Activated CD8-positive, alpha-beta T cell treated with anti-CD3 and anti-CD28 coated beads for 36 hours (primary cell): ENCODE measurements at regions not wholly inside any gene's neighbourhood (a gene's known extent, or its start where the extent isn't known, plus 50 kb on each side); places are given as distances from the start of the nearest gene placed in this dataset.

ENCODE experiments used
- ATAC-seq: fragments of 200-7000 bp; cut with Tn5 transposase; one replicate; pipeline ENCODE4 v1.10.0; 2021; ENCODE audit warnings: mild to moderate bottlenecking, moderate library complexity
- CTCF ChIA-PET: fragments of 350-600 bp; sonication (Branson Sonifier 250); formaldehyde crosslinking; loops from one replicate; lab custom pipeline; 2021; ENCODE audit warnings: antibody characterized with exemption; lab: Charles Lee
- POLR2A ChIA-PET: fragments of 350-600 bp; sonication (Branson Sonifier 250); formaldehyde crosslinking; loops from one replicate; lab custom pipeline; 2021; ENCODE audit warnings: antibody characterized with exemption; lab: Charles Lee
- DNase-seq: peaks from one replicate; pipeline ENCODE4 v3.0.0-alpha.2; 2020
- H3K27ac Mint-ChIP-seq: one replicate; pipeline ENCODE4 v1.8.0; 2021; ENCODE audit warnings: mild to moderate bottlenecking, mixed read lengths
- H3K27me3 Mint-ChIP-seq: one replicate; pipeline ENCODE4 v1.8.0; 2021; ENCODE audit warnings: mixed read lengths
- H3K36me3 Mint-ChIP-seq: one replicate; pipeline ENCODE4 v1.8.0; 2021; ENCODE audit warnings: low read depth, mixed read lengths
- H3K4me1 Mint-ChIP-seq: one replicate; pipeline ENCODE4 v1.8.0; 2021; ENCODE audit warnings: low read depth, mixed read lengths
- H3K4me3 Mint-ChIP-seq: one replicate; pipeline ENCODE4 v1.8.0; 2021; ENCODE audit warnings: mild to moderate bottlenecking, moderate library complexity, mixed read lengths
- H3K9me3 Mint-ChIP-seq: one replicate; pipeline ENCODE4 v1.8.0; 2021; ENCODE audit warnings: mixed read lengths
- CTCF ChIP-seq: fragments of 200-600 bp; IDR thresholded peaks from one replicate; pipeline ENCODE4 v1.8.0; 2022; ENCODE audit warnings: antibody characterized with exemption, mild to moderate bottlenecking
- intact Hi-C: fragments of 100-400 bp; cut with micrococcal nuclease; formaldehyde crosslinking; loops from one replicate; pipeline ENCODE4 v1.10.0; 2022

DNA sequence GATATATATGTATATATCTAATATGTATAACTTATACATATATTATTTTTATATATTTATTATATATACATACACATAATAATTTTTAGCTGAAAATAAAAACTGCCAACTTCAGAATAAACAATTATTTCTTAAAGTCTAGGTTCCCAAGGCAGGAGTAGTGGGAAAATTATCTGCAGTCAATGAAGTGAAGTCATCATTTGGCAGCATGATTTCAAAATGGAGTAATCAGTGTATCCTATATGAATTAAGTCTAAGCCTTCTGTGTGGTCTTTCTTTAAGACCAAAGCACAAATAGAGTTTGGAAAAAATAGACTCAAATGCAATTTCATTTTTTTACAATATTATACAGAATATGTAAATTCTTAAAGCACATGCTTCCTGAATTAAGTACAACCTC is 251.0 kb downstream of the SAMD5 start:
- no peak for DNase-seq
- no peaks in the 10 kb centered on the region for H3K27me3 Mint-ChIP-seq
- intact Hi-C loops: no loop called here

GRCh38 chr6:147765541-147765940 is 257.1 kb downstream of the SAMD5 start:
- CTCF ChIA-PET: no interaction called here
- POLR2A ChIA-PET: no interaction called here
- no peaks in the 10 kb centered on the region for H3K27me3 Mint-ChIP-seq
- peaks cover 2% of the 10 kb centered on the region for H3K9me3 Mint-ChIP-seq
- H3K4me1 Mint-ChIP-seq: no peaks in the 10 kb centered on the region
- H3K4me3 Mint-ChIP-seq: no peak overlapping the region
- no peaks in the 10 kb centered on the region for H3K36me3 Mint-ChIP-seq
- intact Hi-C loops: no loop called here
- no peak for TF ChIP-seq CTCF
- ATAC-seq (no peak), DNase-seq (no peak)
- H3K27ac Mint-ChIP-seq: no peak overlapping the region

More for the DNA sequence above, 251.0 kb downstream of the SAMD5 start:
- Mint-ChIP-seq H3K36me3 (no peaks in the 10 kb centered on the region), H3K9me3 (peaks cover 5% of the 10 kb centered on the region), H3K27ac (no peak overlapping the region), H3K4me1 (no peaks in the 10 kb centered on the region), H3K4me3 (no peak overlapping the region)
- no peak for TF ChIP-seq CTCF
- ChIA-PET POLR2A (no interaction called here), CTCF (no interaction called here)
- ATAC-seq: no peak

DNA sequence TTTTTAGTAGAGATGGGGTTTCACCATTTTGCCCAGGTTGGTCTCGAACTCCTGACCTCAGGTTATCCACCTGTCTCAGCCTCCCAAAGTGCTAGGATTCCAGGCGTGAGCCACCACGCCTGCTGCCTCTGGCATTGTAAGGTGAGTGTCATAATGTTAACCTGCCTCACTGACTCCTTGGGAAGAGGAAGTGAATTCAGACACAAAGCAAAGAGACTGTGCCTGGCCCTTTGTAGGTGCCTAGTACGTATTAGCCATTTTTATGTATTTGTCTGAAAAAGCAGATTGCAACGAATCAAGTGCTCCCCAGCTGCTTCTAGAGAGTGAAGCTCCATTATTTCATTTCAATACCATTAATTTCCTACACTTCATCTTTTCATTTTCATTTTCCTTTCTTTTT is 260.5 kb downstream of the SAMD5 start:
- ATAC-seq (no peak), DNase-seq (no peak)
- no peaks in the 10 kb centered on the region for H3K36me3 Mint-ChIP-seq
- H3K4me3 Mint-ChIP-seq: no peak overlapping the region
- no peaks in the 10 kb centered on the region for H3K27me3 Mint-ChIP-seq
- no peak for TF ChIP-seq CTCF
- ChIA-PET POLR2A (no interaction called here), CTCF (no interaction called here)
- intact Hi-C loops: no loop called here
- no peaks in the 10 kb centered on the region for H3K4me1 Mint-ChIP-seq
- no peak overlapping the region for H3K27ac Mint-ChIP-seq
- H3K9me3 Mint-ChIP-seq: peaks cover 2% of the 10 kb centered on the region

- H3K4me1 Mint-ChIP-seq: no peaks in the 10 kb centered on the region
Measured at GRCh38 chr6:147769496-147770087, 261.1 kb downstream of the SAMD5 start.

DNA sequence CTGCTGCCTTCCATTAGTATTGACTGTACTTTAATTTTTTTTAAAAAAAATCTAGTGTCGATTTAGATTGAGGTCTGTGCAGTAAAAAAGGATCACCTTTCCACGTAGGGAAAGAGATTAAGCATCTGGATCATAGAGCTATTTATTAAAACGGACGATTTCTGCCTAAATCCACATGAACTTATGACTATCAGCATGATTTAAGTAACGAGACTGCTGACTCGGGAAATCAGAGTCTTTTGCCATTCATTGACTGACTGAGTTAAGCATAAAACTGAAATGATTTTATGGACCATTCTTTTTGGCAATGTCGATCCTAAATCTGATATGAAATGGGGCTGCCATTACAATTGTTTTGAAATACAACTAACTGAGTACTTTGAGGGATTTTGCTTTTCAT is 261.7 kb downstream of the SAMD5 start:
- peaks cover 2% of the 10 kb centered on the region for H3K9me3 Mint-ChIP-seq
- no peak overlapping the region for H3K4me3 Mint-ChIP-seq
- ChIA-PET POLR2A (no interaction called here), CTCF (no interaction called here)
- H3K36me3 Mint-ChIP-seq: no peaks in the 10 kb centered on the region
- intact Hi-C loops: no loop called here
- DNase-seq (no peak), ATAC-seq (no peak)
- TF ChIP-seq CTCF: no peak
- no peaks in the 10 kb centered on the region for H3K4me1 Mint-ChIP-seq
- no peak overlapping the region for H3K27ac Mint-ChIP-seq
- H3K27me3 Mint-ChIP-seq: no peaks in the 10 kb centered on the region

More at GRCh38 chr6:147769496-147770087, 261.1 kb downstream of the SAMD5 start:
- no peak for ATAC-seq
- H3K27ac Mint-ChIP-seq: no peak overlapping the region
- intact Hi-C loops: no loop called here
- TF ChIP-seq CTCF: no peak
- DNase-seq: no peak
- ChIA-PET CTCF (interaction anchor here (0.5 kb wide), 1 partner anchor 16 kb away, joined by 3 read pairs; no protein-coding TSS in a partner anchor), POLR2A (no interaction called here)
- H3K4me3 Mint-ChIP-seq: no peak overlapping the region
- no peaks in the 10 kb centered on the region for H3K36me3 Mint-ChIP-seq
- peaks cover 2% of the 10 kb centered on the region for H3K9me3 Mint-ChIP-seq
- H3K27me3 Mint-ChIP-seq: no peaks in the 10 kb centered on the region
